Suprapubic skin (tissue), 4 donors: ENCODE measurements at regions not wholly inside any gene's neighbourhood (a gene's known extent, or its start where the extent isn't known, plus 50 kb on each side); places are given as distances from the start of the nearest gene placed in this dataset.

Experiments
- DNase-seq, 2 donors: peaks; one replicate each; pipeline ENCODE4 v3.0.0-alpha.2; 2019; ENCODE audit warnings: low spot score in 2 of 2
- H3K27ac ChIP-seq: fragments of 200-600 bp; sonication (generic); one replicate; pipeline ENCODE4 v1.5.1; 2019
- H3K27me3 ChIP-seq: fragments of 200-600 bp; sonication (generic); one replicate; pipeline ENCODE4 v1.5.1; 2019
- H3K36me3 ChIP-seq: fragments of 200-600 bp; sonication (generic); one replicate; pipeline ENCODE4 v1.5.1; 2019
- H3K4me1 ChIP-seq: fragments of 200-600 bp; sonication (generic); one replicate; pipeline ENCODE4 v1.5.1; 2019
- H3K4me3 ChIP-seq: fragments of 200-600 bp; sonication (generic); one replicate; pipeline ENCODE4 v1.5.1; 2019; ENCODE audit warnings: mild to moderate bottlenecking
- H3K9me3 ChIP-seq: fragments of 200-600 bp; sonication (generic); one replicate; pipeline ENCODE4 v1.5.1; 2019
- EP300 ChIP-seq: sonication (generic); formaldehyde crosslinking; IDR thresholded peaks from one replicate; pipeline ENCODE4 v1.6.1; 2017; ENCODE audit warnings: antibody characterized with exemption
- POLR2A ChIP-seq, 2 donors: fragments of 450-650 bp; IDR thresholded peaks; one replicate each; pipeline ENCODE4 v1.6.1; 2017; ENCODE audit warnings: antibody characterized with exemption in 2 of 2, mild to moderate bottlenecking in 2 of 2, moderate library complexity in 2 of 2
- POLR2AphosphoS5 ChIP-seq, 3 donors: sonication (generic); formaldehyde crosslinking; IDR thresholded peaks; one replicate each; pipeline ENCODE4 v1.6.1; 2017; ENCODE audit warnings: antibody characterized with exemption in 3 of 3
- WGBS: methylation state at CpG from one replicate; pipeline ENCODE4 v1.1.5; 2018; 5-methylcytosine and 5-hydroxymethylcytosine counted together
- TF ChIP-seq, protein P1 (sequence below), 2 donors: fragments of 200-600 bp in 1 of 2; fragments of 450-650 bp in 1 of 2; sonication (generic) in 1 of 2; IDR thresholded peaks; one replicate each; pipeline ENCODE4 v1.5.1; 2016 to 2019; ENCODE audit warnings: antibody characterized with exemption in 2 of 2, mild to moderate bottlenecking in 1 of 2, moderate library complexity in 1 of 2

DNA sequence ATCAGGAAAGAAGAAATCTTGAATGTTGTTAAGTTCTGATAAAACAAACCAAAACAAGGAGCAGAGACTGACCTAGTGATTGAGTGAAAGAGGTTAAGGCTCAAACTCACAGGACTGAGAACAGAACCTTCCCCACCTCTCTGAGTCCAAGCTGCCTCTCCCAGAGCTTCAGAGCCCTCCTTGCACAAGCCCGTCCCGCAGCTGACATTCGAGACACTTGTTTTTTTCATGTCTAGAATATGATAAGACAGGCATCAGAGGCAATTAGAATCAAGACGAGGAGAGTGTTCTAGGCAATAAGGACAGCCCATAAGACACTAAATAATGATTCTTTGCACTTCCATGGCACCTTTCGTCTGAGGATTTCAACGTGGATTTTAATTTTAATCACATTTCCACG, 140.6 kb downstream of the PXDC1 start:
- H3K4me3 ChIP-seq: no peak overlapping the region
- peak overlapping the region; percentile 40 for H3K27ac ChIP-seq
- no peaks in the 10 kb centered on the region for H3K27me3 ChIP-seq
- WGBS: 71% methylated on average over 7 of the region's 7 CpGs
- no peaks in the 10 kb centered on the region for H3K9me3 ChIP-seq
- no peaks in the 10 kb centered on the region for H3K36me3 ChIP-seq
- peaks cover 29% of the 10 kb centered on the region for H3K4me1 ChIP-seq
- no peak for DNase-seq
- TF ChIP-seq POLR2A (IDR thresholded peaks at IDR 0.05) (no peak), POLR2AphosphoS5 (IDR thresholded peaks at IDR 0.05) (no peak), EP300 (no peak)
- TF ChIP-seq, protein P1, sequence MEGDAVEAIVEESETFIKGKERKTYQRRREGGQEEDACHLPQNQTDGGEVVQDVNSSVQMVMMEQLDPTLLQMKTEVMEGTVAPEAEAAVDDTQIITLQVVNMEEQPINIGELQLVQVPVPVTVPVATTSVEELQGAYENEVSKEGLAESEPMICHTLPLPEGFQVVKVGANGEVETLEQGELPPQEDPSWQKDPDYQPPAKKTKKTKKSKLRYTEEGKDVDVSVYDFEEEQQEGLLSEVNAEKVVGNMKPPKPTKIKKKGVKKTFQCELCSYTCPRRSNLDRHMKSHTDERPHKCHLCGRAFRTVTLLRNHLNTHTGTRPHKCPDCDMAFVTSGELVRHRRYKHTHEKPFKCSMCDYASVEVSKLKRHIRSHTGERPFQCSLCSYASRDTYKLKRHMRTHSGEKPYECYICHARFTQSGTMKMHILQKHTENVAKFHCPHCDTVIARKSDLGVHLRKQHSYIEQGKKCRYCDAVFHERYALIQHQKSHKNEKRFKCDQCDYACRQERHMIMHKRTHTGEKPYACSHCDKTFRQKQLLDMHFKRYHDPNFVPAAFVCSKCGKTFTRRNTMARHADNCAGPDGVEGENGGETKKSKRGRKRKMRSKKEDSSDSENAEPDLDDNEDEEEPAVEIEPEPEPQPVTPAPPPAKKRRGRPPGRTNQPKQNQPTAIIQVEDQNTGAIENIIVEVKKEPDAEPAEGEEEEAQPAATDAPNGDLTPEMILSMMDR (IDR thresholded peaks at IDR 0.05): no peak

DNA sequence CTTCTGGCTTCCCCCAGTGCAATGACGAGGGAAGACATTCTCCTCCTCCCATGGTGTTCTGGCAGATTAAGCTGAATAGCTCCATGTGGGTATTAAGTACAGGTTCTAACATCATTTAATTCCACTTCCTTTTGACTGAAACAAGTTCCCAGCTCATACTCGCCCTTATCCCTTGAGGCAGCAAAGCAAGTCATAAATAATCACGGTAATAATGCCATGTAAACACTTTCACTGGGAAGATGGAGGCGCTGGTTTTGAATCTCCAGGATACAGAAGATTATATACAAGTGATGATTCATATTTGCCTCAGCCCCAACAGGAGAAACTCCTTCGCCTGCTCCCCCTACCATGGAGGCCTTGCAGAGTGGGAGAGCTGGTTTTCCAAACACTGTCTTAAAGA, 141.3 kb downstream of the PXDC1 start:
- Histone ChIP-seq H3K27me3 (peaks cover under 1% of the 10 kb centered on the region), H3K4me3 (no peak overlapping the region), H3K36me3 (no peaks in the 10 kb centered on the region), H3K4me1 (peaks cover 29% of the 10 kb centered on the region), H3K9me3 (no peaks in the 10 kb centered on the region), H3K27ac (peak overlapping the region; percentile 45)
- no peak for TF ChIP-seq POLR2A (IDR thresholded peaks at IDR 0.05)
- DNase-seq: no peak
- 34% methylated on average over 5 of the region's 5 CpGs for WGBS

DNA sequence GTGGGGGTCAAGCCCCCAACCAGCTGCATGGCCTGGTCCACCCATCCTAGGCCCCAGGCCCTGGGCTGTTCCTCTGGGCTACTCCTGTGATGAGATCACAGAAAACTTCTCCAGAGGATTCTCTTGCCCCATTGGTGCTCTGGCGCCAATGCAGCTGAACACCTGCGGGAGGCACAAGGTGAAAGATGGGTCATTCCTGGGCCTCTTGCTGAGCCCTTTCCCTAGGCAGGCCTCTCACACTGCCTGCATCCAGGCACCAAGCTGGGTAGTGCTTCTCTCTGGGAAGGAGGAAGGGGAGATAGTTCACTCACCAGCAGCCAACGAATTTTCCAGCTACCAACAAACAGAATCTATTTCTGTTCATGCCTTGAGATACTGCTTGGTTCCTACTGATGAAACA, 142.1 kb downstream of the PXDC1 start:
- Histone ChIP-seq H3K27ac (no peak overlapping the region), H3K27me3 (peaks cover 3% of the 10 kb centered on the region), H3K9me3 (no peaks in the 10 kb centered on the region), H3K4me3 (no peak overlapping the region), H3K4me1 (peaks cover 29% of the 10 kb centered on the region), H3K36me3 (no peaks in the 10 kb centered on the region)
- no peak for DNase-seq
- TF ChIP-seq POLR2A (IDR thresholded peaks at IDR 0.05) (no peak), EP300 (no peak), POLR2AphosphoS5 (IDR thresholded peaks at IDR 0.05) (no peak)
- TF ChIP-seq, protein P1 (IDR thresholded peaks at IDR 0.05): no peak
- WGBS: 90% methylated on average over 3 of the region's 3 CpGs

DNA sequence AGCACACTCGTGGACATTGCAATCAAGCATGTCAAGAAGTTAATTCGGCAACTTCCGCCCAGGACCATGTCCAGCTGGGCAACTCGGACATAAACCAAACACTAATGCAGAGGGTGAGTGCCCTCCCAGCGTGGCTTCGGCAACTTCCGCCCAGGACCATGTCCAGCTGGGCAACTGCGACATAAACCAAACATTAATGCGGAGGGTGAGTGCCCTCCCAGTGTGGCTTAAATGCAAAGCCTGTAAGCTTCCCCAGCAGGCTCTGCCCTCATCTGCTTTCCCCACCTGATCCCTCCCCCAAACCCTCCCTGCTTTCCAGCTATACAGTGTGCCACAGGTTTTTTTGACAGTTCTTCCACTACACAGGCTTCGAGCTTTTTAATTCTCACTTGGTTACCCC, 143.4 kb downstream of the PXDC1 start:
- H3K9me3 ChIP-seq: no peaks in the 10 kb centered on the region
- no peak overlapping the region for H3K27ac ChIP-seq
- 97% methylated on average over 10 of the region's 10 CpGs for WGBS
- TF ChIP-seq POLR2A (IDR thresholded peaks at IDR 0.05): no peak
- TF ChIP-seq, protein P1 (IDR thresholded peaks at IDR 0.05): no peak
- no peak for TF ChIP-seq POLR2AphosphoS5 (IDR thresholded peaks at IDR 0.05)
- TF ChIP-seq EP300: no peak
- no peak for DNase-seq
- peaks cover 3% of the 10 kb centered on the region for H3K27me3 ChIP-seq
- H3K4me1 ChIP-seq: peaks cover 29% of the 10 kb centered on the region
- no peak overlapping the region for H3K4me3 ChIP-seq
- H3K36me3 ChIP-seq: no peaks in the 10 kb centered on the region

DNA sequence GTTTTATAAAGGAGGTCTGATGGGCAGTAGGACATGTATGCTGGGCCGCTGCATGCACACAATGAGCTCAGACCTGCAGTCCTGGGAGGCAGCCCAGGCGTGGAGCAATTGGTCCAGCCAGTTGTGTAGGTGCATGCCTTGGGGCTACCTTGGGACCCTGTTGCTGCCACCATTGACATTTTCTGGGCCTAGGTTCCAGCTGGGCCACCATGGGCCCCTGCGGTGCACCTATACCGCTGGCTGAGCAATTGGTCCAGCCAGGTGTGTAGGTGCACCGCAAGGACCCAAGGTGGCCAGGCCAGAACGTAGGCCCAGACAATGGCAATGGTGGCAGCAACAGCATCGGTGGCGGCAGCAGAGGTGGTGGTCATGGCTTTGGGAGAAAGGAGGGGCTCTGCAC, 143.9 kb downstream of the PXDC1 start:
- 98% methylated on average over 6 of the region's 8 CpGs for whole genome bisulfite sequencing
- no peak for DNase-seq
- TF ChIP-seq EP300 (no peak), POLR2A (IDR thresholded peaks at IDR 0.05) (no peak), POLR2AphosphoS5 (IDR thresholded peaks at IDR 0.05) (no peak)
- TF ChIP-seq, protein P1 (IDR thresholded peaks at IDR 0.05): no peak
- no peak overlapping the region for H3K27ac ChIP-seq
- peaks cover 25% of the 10 kb centered on the region for H3K4me1 ChIP-seq
- no peaks in the 10 kb centered on the region for H3K36me3 ChIP-seq
- H3K9me3 ChIP-seq: no peaks in the 10 kb centered on the region
- H3K4me3 ChIP-seq: no peak overlapping the region
- peaks cover 3% of the 10 kb centered on the region for H3K27me3 ChIP-seq

DNA sequence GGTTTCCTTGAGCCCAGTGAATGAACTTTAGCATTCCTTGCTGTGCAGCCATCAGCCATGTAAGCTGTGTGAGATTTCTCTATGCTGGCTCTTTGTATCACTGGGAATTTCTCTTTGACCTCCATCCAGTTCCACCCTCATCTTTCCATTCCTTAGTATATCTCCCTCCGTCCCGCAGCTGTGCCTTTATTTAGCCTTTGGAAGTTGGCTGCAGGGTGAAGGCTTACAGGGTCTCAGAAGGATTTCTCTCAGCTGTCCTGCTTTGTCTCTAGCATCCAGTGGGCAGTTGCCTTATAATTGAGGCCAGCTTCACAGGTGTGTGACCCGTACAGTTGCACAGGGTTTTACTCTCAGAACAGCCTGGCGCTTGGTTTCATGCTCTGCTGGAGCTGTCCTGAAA, 144.3 kb downstream of the PXDC1 start:
- WGBS: 98% methylated on average over 4 of the region's 4 CpGs
- H3K9me3 ChIP-seq: no peaks in the 10 kb centered on the region

More for the DNA sequence above, 144.3 kb downstream of the PXDC1 start:
- Histone ChIP-seq H3K27me3 (peaks cover 3% of the 10 kb centered on the region), H3K4me1 (peaks cover 25% of the 10 kb centered on the region), H3K36me3 (no peaks in the 10 kb centered on the region), H3K4me3 (no peak overlapping the region), H3K27ac (no peak overlapping the region)
- DNase-seq: no peak
- TF ChIP-seq EP300: no peak
- TF ChIP-seq, protein P1 (IDR thresholded peaks at IDR 0.05): no peak
- TF ChIP-seq POLR2A (IDR thresholded peaks at IDR 0.05): no peak
- no peak for TF ChIP-seq POLR2AphosphoS5 (IDR thresholded peaks at IDR 0.05)
